Gastroesophageal sphincter (tissue), 3 donors: ENCODE measurements at regions not wholly inside any gene's neighbourhood (a gene's known extent, or its start where the extent isn't known, plus 50 kb on each side); places are given as distances from the start of the nearest gene placed in this dataset.

ENCODE experiments used
- POLR2A ChIP-seq, 2 donors: fragments of 450-650 bp; IDR thresholded peaks; one replicate each; pipeline ENCODE4 v1.6.1; 2017; ENCODE audit warnings: antibody characterized with exemption in 2 of 2, mild to moderate bottlenecking in 2 of 2, moderate library complexity in 1 of 2
- TF ChIP-seq, protein P1 (sequence below), 4 experiments: fragments of 200-600 bp in 2 of 4; fragments of 450-650 bp in 2 of 4; sonication (generic) in 1 of 4; IDR thresholded peaks; one replicate each; pipeline ENCODE4 v1.5.1; 2017 to 2019; ENCODE audit warnings: antibody characterized with exemption in 4 of 4, mild to moderate bottlenecking in 2 of 4, moderate library complexity in 2 of 4

DNA sequence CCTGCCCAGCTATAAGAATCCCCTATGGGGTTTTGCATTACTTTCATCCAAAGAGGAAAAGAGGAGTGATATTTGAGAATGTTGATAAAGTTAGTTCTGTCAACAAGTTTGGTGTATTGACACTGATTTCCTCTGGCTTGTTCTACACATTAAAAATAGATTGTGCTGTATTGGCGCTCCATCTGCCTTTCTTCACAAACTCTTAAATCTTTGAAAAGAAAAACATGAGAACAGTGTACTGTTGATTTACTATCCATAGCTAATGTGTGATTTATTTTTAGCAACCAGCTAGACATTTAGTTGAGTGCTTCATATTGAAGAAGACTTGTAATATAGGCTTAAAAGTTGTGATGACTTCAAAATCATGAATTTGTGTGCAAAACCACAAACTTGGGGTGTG is 261.2 kb upstream of the ANKRD50 start:
- TF ChIP-seq, protein P1, sequence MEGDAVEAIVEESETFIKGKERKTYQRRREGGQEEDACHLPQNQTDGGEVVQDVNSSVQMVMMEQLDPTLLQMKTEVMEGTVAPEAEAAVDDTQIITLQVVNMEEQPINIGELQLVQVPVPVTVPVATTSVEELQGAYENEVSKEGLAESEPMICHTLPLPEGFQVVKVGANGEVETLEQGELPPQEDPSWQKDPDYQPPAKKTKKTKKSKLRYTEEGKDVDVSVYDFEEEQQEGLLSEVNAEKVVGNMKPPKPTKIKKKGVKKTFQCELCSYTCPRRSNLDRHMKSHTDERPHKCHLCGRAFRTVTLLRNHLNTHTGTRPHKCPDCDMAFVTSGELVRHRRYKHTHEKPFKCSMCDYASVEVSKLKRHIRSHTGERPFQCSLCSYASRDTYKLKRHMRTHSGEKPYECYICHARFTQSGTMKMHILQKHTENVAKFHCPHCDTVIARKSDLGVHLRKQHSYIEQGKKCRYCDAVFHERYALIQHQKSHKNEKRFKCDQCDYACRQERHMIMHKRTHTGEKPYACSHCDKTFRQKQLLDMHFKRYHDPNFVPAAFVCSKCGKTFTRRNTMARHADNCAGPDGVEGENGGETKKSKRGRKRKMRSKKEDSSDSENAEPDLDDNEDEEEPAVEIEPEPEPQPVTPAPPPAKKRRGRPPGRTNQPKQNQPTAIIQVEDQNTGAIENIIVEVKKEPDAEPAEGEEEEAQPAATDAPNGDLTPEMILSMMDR (IDR thresholded peaks at IDR 0.05) = no peak
- TF ChIP-seq POLR2A (IDR thresholded peaks at IDR 0.05) = no peak
